GM12801 (cell line): ENCODE measurements at regions not wholly inside any gene's neighbourhood (a gene's known extent, or its start where the extent isn't known, plus 50 kb on each side); places are given as distances from the start of the nearest gene placed in this dataset.

Experiments
- CTCF ChIP-seq: IDR thresholded peaks from one replicate; pipeline ENCODE4 v1.5.1; 2011; ENCODE audit warnings: control low read depth; ENCODE audit not compliant: insufficient read length; ENCODE audit errors: extremely low read depth

- TF ChIP-seq CTCF = no peak
Measured at GRCh38 chr4:38396091-38396490, 267.9 kb upstream of the KLF3 start.

- no peak for TF ChIP-seq CTCF
Measured at GRCh38 chr4:38396845-38397547, 267.0 kb upstream of the KLF3 start.

- TF ChIP-seq CTCF = no peak
Measured at GRCh38 chr4:38400946-38401345, 263.1 kb upstream of the KLF3 start.

GRCh38 chr4:38406243-38406642 is 257.8 kb upstream of the KLF3 start:
- TF ChIP-seq CTCF = no peak

GRCh38 chr4:38409852-38410251 is 254.1 kb upstream of the KLF3 start:
- TF ChIP-seq CTCF = no peak

GRCh38 chr4:38411092-38411491 is 252.9 kb upstream of the KLF3 start:
- no peak for TF ChIP-seq CTCF

- TF ChIP-seq CTCF = no peak
Measured at GRCh38 chr4:38411981-38412536, 251.9 kb upstream of the KLF3 start.
